NCI-H1694 (cell line): ENCODE measurements at regions not wholly inside any gene's neighbourhood (a gene's known extent, or its start where the extent isn't known, plus 50 kb on each side); places are given as distances from the start of the nearest gene placed in this dataset.
"Not testable (repeated sequence)": the region's sequence is repeated elsewhere in the genome, so short reads cannot be mapped to it uniquely, and the experiment has no call there.

Experiments used
- DNase-seq: peaks from one replicate; lab custom pipeline; 2025; lab: John Stamatoyannopoulos, UW

GRCh38 chr18:51458861-51459260, 261.4 kb upstream of the MEX3C start:
- no peak for DNase-seq

DNA sequence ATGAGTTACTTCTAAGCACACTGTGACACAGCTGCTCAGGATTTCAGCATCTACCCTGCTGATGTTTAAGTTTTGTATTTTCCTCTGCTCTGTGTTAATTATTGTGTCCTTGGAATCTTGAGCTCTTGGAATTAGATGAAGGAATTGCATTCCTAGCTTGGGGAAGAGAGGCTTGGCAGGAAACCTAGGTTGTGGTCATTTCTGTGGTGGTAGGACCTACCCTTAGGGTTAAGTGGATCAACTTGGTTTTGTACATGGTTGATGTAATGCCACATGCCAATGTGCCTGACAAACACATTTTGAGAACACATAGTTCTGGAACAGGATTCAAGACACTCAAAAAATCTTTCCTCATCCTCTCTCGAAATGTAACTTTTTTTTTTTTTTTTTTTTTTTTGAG, 264.5 kb upstream of the MEX3C start:
- no peak for DNase-seq

GRCh38 chr18:51463483-51464136, 266.1 kb upstream of the MEX3C start:
- no peak for DNase-seq

DNA sequence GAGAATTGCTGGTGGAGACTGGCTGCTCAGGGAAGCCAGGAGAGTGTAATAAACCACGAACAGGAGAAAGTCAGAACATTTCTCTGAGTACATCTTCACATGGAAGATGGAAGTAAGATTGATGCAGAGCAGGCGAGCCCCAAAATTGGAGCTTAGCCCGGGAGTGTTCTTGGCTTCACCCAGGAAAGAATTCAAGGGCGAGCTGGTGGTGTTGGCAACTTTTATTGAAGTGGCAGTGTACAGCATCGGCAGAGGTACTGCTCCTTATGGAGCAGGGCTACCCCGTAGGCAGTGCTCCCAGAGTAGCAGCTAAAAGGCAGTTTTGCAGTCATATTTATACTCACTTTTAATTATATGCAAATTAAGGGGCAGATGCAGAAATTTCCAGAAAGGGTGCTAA, 281.4 kb upstream of the MEX3C start:
- no peak for DNase-seq

DNA sequence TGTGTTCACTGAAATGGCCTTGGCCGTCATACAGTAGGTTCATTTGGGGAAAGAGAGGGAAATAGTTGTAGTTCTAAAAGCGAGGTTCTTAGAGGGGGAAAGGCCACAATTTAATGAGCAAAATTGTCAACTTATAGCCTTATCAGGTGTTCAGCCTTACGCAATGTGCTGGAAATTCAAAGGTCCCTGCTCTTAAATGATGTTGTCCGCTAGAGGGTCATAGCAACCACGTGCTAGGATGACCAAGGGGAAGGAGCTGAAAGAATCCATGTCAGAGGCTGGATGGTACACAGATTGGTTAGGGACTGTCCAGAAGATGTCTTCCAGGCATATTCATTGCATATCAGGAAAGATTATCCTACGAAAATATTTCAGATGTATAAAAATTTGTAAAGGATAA, 282.3 kb upstream of the MEX3C start:
- no peak for DNase-seq

DNA sequence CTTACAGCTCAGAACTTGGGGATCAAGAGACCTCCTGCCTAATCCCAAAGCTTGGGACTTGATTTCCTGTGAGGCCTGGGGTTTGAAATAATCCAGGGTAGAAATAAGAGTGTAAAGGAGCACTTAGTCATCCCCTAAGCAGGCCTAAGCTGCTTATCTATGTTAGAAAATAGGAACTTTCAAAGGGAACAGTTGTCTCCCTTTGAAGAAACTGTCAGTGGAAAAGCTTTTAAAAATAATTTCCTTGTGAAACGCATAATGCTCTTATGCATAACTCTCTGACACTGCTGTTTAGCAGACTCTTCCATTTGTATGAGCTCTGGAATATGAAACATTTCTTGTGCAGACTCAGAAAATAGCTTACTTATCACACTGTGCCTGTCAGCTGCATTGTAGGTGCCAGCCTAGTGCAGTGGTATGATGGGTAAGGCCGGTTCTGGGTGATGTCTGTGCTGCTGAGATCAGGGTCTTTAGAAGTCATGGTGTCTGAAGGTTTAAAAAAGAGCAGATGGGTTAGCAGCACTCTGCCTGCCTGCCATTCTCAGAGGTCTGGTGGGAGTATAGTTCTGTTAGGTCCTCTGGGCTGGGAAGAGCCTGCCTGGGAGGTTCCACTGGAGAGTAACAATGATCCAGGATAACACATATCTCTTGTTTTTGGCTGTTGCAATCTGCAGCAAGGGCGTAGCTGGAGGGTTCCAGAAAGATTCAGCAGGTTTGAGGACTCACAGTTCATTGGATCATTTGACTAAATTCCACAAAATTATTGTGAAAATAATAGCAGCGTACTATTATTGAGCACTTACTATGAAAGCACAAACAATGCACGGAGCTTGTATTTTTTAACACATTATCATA, 283.2 kb upstream of the MEX3C start:
- DNase-seq, result no peak

DNA sequence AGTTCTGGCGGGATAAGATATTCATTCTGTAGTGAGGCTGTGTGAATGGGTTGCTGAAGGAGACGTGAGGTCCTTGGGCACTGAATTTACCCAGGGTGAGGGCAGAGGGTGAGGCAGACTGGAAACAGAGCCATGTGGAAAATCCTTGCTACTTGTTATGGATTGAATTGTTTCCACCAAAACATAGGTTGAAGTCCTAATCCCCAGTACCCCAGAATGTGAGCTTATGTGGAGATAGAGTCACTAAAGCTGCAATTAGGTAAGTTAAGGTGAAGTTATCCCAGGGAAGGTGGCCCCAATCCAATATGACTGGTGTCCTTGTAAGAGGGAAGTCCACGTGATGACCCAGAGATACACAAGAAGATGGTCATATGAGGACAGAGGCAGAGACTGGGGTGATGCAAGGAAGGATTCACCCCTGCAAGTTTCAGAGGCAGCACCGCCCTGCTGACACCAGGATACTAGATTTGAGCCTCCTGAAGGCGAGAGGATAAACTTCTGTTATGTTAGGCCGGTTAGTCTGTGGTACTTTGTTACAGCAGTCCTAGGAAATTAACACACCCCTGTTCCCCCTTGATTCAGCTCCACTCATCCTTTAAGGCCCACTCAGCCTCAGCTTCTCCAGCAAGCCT, 289.4 kb upstream of the MEX3C start:
- no peak for DNase-seq

DNA sequence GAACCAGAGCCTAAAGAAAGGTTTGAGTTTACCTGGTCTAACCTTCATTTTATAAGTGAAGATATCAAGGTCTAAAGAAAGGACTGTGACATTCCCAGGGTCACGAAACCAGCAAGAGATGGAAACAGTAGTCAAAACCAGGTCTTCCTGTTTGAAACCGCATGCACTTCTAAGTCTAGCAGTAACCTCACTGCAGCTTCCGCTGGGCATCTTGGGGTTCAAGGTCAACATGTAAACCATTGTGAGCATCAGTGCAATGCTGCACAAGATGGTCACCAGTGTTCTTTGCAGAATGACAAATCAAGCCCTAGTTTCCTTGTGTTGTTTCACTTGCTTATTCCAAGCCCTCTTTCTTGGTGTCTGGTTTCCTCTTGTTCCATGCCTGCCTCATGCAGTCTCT, 292.9 kb upstream of the MEX3C start:
- DNase-seq, result no peak

DNA sequence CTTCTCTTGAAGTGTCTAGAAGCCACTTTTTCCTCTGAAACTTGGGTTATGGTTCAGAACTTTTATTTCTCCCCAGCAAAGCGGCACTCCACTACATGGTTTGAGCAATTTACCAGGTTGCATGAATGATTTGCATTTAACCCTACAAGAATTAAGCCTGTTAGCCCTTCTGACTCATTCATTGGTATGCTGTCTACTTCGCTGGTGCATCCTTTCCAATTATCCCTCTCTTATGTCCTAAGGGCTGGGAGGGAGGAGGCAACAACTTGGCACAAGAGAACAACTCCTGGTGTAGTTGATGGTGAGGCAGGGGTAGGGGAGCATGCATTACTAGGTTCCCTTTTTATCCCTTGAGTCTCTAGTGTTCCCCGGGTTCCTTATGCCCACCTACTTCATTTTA, 293.4 kb upstream of the MEX3C start:
- DNase-seq, result no peak

DNA sequence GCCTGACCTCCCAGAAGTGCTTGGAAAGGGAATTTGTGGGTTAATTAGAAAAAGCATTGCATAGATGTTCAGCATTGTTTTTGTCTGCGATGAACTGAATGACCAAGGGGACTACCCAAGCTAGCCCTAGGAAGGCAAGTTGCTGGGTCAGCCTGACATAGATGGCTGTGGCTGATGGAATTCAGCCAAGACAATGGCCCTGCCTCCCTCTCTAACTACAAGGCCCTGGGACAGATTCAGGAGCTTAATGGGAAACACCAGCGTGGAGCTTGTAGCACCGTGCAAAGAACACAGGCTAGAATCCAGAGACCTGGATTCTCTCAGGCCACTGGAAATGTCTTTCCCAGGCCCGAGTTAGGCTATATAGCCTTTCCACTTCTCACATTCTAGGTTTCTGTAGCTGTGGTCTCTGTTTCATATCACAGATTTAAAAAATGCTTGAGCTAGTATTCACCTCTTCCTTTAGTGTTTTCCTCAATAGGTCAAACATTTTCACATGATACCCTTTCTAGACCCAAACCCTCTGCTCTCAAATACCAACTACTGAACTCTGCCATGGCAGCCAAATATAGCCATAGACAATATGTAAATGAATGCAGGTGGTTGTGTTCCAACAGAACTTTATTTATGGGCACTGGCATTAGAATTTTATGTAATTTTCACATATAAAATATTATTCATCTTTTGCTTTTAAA, 294.3 kb upstream of the MEX3C start:
- DNase-seq, result no peak

- no peak for DNase-seq
These were observed 300.8 kb upstream of the MEX3C start for GRCh38 chr18:51498085-51498855.

DNA sequence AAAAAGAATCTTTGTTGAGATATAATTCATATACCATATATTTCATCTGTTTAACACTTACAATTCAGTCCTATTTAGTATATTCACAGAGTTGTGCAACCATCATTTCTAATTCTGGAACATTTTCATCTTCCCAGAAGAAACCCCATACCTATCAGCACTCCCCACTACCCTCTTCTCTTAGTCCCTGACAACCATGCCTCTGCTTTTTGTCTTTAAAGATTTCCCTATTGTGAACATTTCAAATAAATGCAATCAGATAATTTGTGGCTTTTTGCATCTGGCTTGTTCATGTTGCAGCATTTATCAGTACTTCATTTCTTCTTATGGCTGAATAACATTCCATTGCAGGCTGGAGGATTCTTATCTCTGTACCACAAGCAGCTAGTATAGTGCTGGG, 305.9 kb upstream of the MEX3C start:
- no peak for DNase-seq

DNA sequence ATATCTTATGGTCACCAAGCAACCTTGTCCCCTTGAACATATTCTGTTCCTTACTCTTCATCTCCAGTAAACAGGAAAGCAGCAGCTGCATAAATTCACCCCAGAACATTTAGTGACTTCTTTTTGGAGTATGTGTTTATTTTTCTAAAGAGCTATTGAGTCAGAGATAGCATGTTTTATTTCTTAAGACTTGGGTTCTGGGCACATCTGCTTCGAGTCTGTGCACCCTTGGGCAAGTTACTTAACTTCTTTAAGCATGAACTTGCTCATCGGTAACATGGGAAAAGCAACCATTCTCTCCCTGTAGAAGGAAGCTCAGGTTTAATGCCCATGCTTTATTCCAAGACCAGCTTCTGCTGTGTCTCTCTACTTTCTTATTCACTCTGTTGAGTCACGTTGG, 309.3 kb upstream of the MEX3C start:
- DNase-seq, result no peak

- not testable (repeated sequence) for DNase-seq
These were observed 310.9 kb upstream of the MEX3C start for GRCh38 chr18:51508410-51508809.

- DNase-seq, result no peak
These were observed 312.5 kb upstream of the MEX3C start for GRCh38 chr18:51510020-51510419.

GRCh38 chr18:51513517-51513916, 316.0 kb upstream of the MEX3C start:
- no peak for DNase-seq

DNA sequence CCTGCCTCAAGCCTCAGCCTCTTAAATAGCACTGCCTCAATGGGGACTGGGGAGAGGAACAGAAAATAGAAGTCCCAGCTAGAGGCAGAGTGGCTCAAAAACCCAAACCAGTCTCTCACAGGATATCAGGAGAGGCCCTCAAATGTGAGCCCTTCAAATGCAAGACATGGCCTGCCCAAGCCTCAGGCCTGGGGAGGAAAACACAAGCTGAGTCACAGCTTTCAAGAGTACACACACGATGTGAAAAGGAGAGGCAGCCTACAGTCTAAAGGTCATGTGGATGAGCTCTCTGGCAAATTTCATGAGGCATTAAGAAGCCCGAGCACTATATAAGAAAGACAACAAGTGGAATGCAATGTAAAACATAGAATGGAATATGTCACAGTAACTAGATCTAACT, 316.6 kb upstream of the MEX3C start:
- DNase-seq, result no peak

- DNase-seq, result no peak
These were observed 319.1 kb upstream of the MEX3C start for GRCh38 chr18:51516478-51517038.

GRCh38 chr18:51519571-51519970, 322.1 kb upstream of the MEX3C start:
- DNase-seq, result no peak

DNA sequence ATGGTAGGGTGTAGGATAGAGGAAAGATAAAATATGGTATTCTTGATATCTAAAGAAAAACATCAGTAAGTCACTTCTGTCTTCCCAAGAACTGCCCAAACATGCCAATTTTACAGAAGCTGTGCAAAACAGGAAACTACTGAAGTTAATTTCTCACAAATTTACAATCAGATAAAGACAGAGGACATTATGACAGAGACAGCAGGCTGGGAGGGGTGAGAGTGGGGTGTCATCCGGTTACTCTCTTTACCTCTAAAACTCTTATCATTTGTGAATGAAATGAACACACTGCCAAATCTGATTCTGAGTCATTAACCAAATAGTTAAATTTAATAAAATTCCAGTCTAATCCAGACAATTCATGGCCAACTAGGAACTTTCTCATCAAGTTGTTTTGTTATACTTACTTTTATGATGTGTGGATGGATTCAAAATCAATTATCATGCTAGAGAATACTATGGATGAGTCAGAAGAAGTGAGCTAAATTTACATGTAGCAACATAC, 323.2 kb upstream of the MEX3C start:
- no peak for DNase-seq

DNA sequence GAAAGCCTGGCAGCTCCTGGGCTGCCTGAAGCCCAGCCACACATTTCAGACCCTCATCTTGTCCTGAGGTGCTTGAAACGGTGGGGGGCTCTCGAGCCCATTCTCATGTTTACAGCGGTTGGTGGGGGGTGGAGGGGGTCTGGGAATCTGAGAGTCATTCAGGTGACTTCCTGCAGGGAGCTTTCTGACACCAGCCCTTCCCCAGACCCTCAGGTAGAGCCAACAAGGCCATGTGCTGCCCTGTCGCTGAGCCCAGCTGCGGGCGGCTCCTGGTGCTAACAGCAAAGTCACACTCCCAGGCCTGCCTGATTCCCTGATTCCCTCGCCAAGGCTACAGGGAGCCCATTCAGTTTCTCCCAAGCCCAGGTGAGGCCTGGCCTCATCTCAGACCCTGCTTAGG, 324.9 kb upstream of the MEX3C start:
- no peak for DNase-seq
